ENCODE measurements at regions not wholly inside any gene's neighbourhood (a gene's known extent, or its start where the extent isn't known, plus 50 kb on each side); places are given as distances from the start of the nearest gene placed in this dataset.
"Not testable (repeated sequence)": the region's sequence is repeated elsewhere in the genome, so short reads cannot be mapped to it uniquely, and the experiment has no call there.

GRCh38 chr14:97166497-97166896, 369.3 kb downstream of the VRK1 start:
- H3F3A ChIP-seq (replicated peaks; ENCODE audit: insufficient read depth): no peaks in the 10 kb centered on the region
- H3K9me3 ChIP-seq: no peaks in the 10 kb centered on the region
- no peaks in the 10 kb centered on the region for H3K79me2 ChIP-seq (ENCODE audit: insufficient read depth)
- H3K4me1 ChIP-seq (ENCODE audit: control insufficient read depth in 1 of 2, insufficient read depth in 2 of 2, low read depth in 1 of 2, low read length in 1 of 2): peaks cover 0 to 11% of the 10 kb centered on the region in 2 experiments; a peak in 1 of 4 replicates
- no peak overlapping the region for H3K27ac ChIP-seq (ENCODE audit: low read depth in 2 of 2, low read length in 1 of 2)
- no peaks in the 10 kb centered on the region for H3K36me3 ChIP-seq (replicated peaks in 1 of 2; ENCODE audit: control insufficient read depth in 1 of 2, insufficient read depth in 2 of 2, low read length in 1 of 2)
- no peaks in the 10 kb centered on the region for H3K27me3 ChIP-seq (ENCODE audit: insufficient read depth)
- H3K4me3 ChIP-seq (ENCODE audit: low read depth in 2 of 2, low read length in 1 of 2): no peak overlapping the region
- no peak overlapping the region for H3K9ac ChIP-seq
- TF ChIP-seq EP300 (IDR thresholded peaks at IDR 0.05; ENCODE audit: borderline replicate concordance in 1 of 2, low read depth in 1 of 2, low read length in 1 of 2) (no peak), TEAD4 (IDR thresholded peaks at IDR 0.05; ENCODE audit: borderline replicate concordance, insufficient read depth) (no peak), USF2 (IDR thresholded peaks at IDR 0.05; ENCODE audit: borderline replicate concordance, low read depth, low read length) (no peak), MAX (IDR thresholded peaks at IDR 0.05; ENCODE audit: low read depth) (no peak), NFIC (IDR thresholded peaks at IDR 0.05; ENCODE audit: borderline replicate concordance) (no peak), TCF12 (IDR thresholded peaks at IDR 0.05) (no peak), PBX3 (IDR thresholded peaks at IDR 0.05) (no peak), GATA2 (CRISPR knock-in tag; IDR thresholded peaks at IDR 0.05) (no peak), USF1 (IDR thresholded peaks at IDR 0.05; ENCODE audit: borderline replicate concordance, low read depth) (no peak), EZH2phosphoT487 (IDR thresholded peaks at IDR 0.05; ENCODE audit: borderline replicate concordance, low read depth) (no peak), ZBTB33 (IDR thresholded peaks at IDR 0.05; ENCODE audit: borderline replicate concordance, low read depth) (no peak), MXI1 (IDR thresholded peaks at IDR 0.05; ENCODE audit: low read depth, low read length) (no peak), RXRA (IDR thresholded peaks at IDR 0.05; ENCODE audit: borderline replicate concordance, low read depth) (no peak), SMC3 (IDR thresholded peaks at IDR 0.05; ENCODE audit: low read depth, low read length) (no peak), REST (IDR thresholded peaks at IDR 0.05; ENCODE audit: low read depth, low read length) (no peak), FOXJ3 (CRISPR knock-in tag; IDR thresholded peaks at IDR 0.05) (no peak), IRF3 (IDR thresholded peaks at IDR 0.05; ENCODE audit: low read depth, low read length) (no peak)
- H3K9me2 ChIP-seq: no peaks in the 10 kb centered on the region
- CTCF ChIA-PET: no interaction called here
- 2% methylated on average over 7 of the region's 7 CpGs for WGBS (ENCODE audit: low lambda C conversion rate)
- no peak overlapping the region for H2AFZ ChIP-seq (ENCODE audit: low read depth)
- no peak overlapping the region for H3K4me2 ChIP-seq
- POLR2A ChIA-PET: no interaction called here
- H4K20me1 ChIP-seq (ENCODE audit: insufficient read depth): no peaks in the 10 kb centered on the region
- DNase-seq: no peak

- H3F3A ChIP-seq (replicated peaks; ENCODE audit: insufficient read depth); H3K4me3 ChIP-seq (ENCODE audit: low read depth in 2 of 2, low read length in 1 of 2); H3K36me3 ChIP-seq (replicated peaks in 1 of 2; ENCODE audit: control insufficient read depth in 1 of 2, insufficient read depth in 2 of 2, low read length in 1 of 2); H3K9ac ChIP-seq; H3K9me3 ChIP-seq; H3K4me2 ChIP-seq; H2AFZ ChIP-seq (ENCODE audit: low read depth); H3K27ac ChIP-seq (ENCODE audit: low read depth in 2 of 2, low read length in 1 of 2); H3K9me2 ChIP-seq; H3K27me3 ChIP-seq (ENCODE audit: insufficient read depth); CTCF ChIA-PET; DNase-seq; H3K79me2 ChIP-seq (ENCODE audit: insufficient read depth); H4K20me1 ChIP-seq (ENCODE audit: insufficient read depth); POLR2A ChIA-PET: not testable (repeated sequence)
- 55% methylated on average over 3 of the region's 3 CpGs for WGBS (ENCODE audit: low lambda C conversion rate)
- peaks cover 0 to 11% of the 10 kb centered on the region in 2 experiments; a peak in 1 of 4 replicates for H3K4me1 ChIP-seq (ENCODE audit: control insufficient read depth in 1 of 2, insufficient read depth in 2 of 2, low read depth in 1 of 2, low read length in 1 of 2)
Observed at GRCh38 chr14:97167577-97167976, 370.4 kb downstream of the VRK1 start.

Measured in SK-N-SH (cell line).